Fibroblast of lung (primary cell): ENCODE measurements at regions not wholly inside any gene's neighbourhood (a gene's known extent, or its start where the extent isn't known, plus 50 kb on each side); places are given as distances from the start of the nearest gene placed in this dataset.

ENCODE experiments used
- DNase-seq, 2 donors: peaks; one replicate each; pipeline versions ENCODE4 v3.0.0 to v3.0.0-alpha.2; 2010; ENCODE audit warnings: low read depth in 2 of 2
- H2AFZ ChIP-seq: 2 replicates; pipeline ENCODE4 v1.5.1; 2012; ENCODE audit warnings: low read length, control low read depth, inconsistent platforms
- H3K27ac ChIP-seq: 2 replicates; pipeline ENCODE4 v1.5.1; 2011; ENCODE audit warnings: low read length, control low read depth; ENCODE audit not compliant: insufficient read depth
- H3K27me3 ChIP-seq: 2 replicates; pipeline ENCODE4 v1.5.1; 2011; ENCODE audit warnings: mild to moderate bottlenecking, low read length; ENCODE audit not compliant: control insufficient read depth, insufficient read depth
- H3K36me3 ChIP-seq: 2 replicates; pipeline ENCODE4 v1.5.1; 2011; ENCODE audit warnings: low read length; ENCODE audit not compliant: control insufficient read depth, insufficient read depth
- H3K4me1 ChIP-seq: 2 replicates; pipeline ENCODE4 v1.5.1; 2011; ENCODE audit warnings: low read length; ENCODE audit not compliant: control insufficient read depth, insufficient read depth; ENCODE audit errors: extremely low read depth
- H3K4me2 ChIP-seq: 2 replicates; pipeline ENCODE4 v1.5.1; 2011; ENCODE audit warnings: low read length, control low read depth; ENCODE audit not compliant: insufficient read depth; ENCODE audit errors: extremely low read depth
- H3K4me3 ChIP-seq, 4 experiments: fragments of 200-600 bp in 1 of 4; sonication (generic) in 1 of 4; replicated peaks in 1 of 4; 2 replicates each; pipeline ENCODE4 v1.5.1; 2011 to 2016; ENCODE audit warnings: low read length in 4 of 4, low read depth in 3 of 4, mild to moderate bottlenecking in 3 of 4, control low read depth in 2 of 4, inconsistent platforms in 1 of 4, mixed read lengths in 1 of 4; ENCODE audit not compliant: insufficient read depth in 1 of 4; ENCODE audit errors: control extremely low read depth in 1 of 4
- H3K79me2 ChIP-seq: 2 replicates; pipeline ENCODE4 v1.5.1; 2012; ENCODE audit warnings: mild to moderate bottlenecking, low read length, inconsistent platforms; ENCODE audit not compliant: control insufficient read depth, insufficient read depth
- H3K9ac ChIP-seq: 2 replicates; pipeline ENCODE4 v1.5.1; 2011; ENCODE audit warnings: mild to moderate bottlenecking, low read length, control low read depth; ENCODE audit not compliant: insufficient read depth
- H3K9me3 ChIP-seq: 2 replicates; pipeline ENCODE4 v1.5.1; 2012; ENCODE audit warnings: low read depth, low read length; ENCODE audit not compliant: control insufficient read depth, insufficient read depth
- H4K20me1 ChIP-seq: 2 replicates; pipeline ENCODE4 v1.5.1; 2011; ENCODE audit warnings: low read length; ENCODE audit not compliant: control insufficient read depth, insufficient read depth; ENCODE audit errors: extremely low read depth
- CTCF ChIP-seq, 2 donors: IDR thresholded peaks in 1 of 2; conservative IDR thresholded peaks in 1 of 2; 1 replicate in 1 of 2; 2 replicates in 1 of 2; pipeline ENCODE4 v1.5.1; 2011 to 2012; ENCODE audit warnings: low read length in 2 of 2, control low read depth in 1 of 2, inconsistent platforms in 1 of 2, low read depth in 1 of 2, mild to moderate bottlenecking in 1 of 2
- EZH2 ChIP-seq: IDR thresholded peaks from 2 replicates; pipeline ENCODE4 v1.5.1; 2012; ENCODE audit warnings: low read length, control low read depth, mild to moderate bottlenecking; ENCODE audit errors: missing control alignments

DNA sequence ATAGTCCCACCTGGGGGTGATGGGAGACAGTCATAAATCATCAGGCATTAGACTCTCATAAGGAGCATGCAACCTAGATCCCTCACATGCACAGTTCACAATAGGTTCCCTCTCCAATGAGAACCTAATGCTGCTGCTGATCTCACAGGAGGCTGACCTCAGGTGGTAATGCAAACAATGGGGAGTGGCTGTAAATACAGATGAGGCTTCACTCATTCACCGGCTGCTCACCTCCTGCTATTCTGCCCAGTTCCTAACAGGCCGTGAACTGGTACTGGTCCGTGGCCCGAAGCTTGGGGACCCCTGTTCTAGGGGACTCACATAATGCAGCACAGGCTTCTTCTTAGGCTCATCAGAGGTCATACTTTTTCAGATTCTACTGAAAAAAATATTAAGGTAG, 625.9 kb upstream of the AGA start:
- H3K9ac ChIP-seq = no peak overlapping the region
- H2AFZ ChIP-seq = no peak overlapping the region
- no peaks in the 10 kb centered on the region for H3K79me2 ChIP-seq
- no peak overlapping the region for H3K27ac ChIP-seq
- no peaks in the 10 kb centered on the region for H3K36me3 ChIP-seq
- H3K4me2 ChIP-seq = no peak overlapping the region
- H3K27me3 ChIP-seq = no peaks in the 10 kb centered on the region
- no peak for DNase-seq
- TF ChIP-seq EZH2 (no peak), CTCF (conservative IDR thresholded peaks at IDR 0.05 in 1 of 2, IDR thresholded peaks at IDR 0.05 in 1 of 2; ENCODE audit: low read depth in 1 of 2, low read length in 2 of 2) (no peak)
- no peak overlapping the region for H3K4me3 ChIP-seq
- H3K9me3 ChIP-seq = no peaks in the 10 kb centered on the region
- no peaks in the 10 kb centered on the region for H4K20me1 ChIP-seq
- no peaks in the 10 kb centered on the region for H3K4me1 ChIP-seq

DNA sequence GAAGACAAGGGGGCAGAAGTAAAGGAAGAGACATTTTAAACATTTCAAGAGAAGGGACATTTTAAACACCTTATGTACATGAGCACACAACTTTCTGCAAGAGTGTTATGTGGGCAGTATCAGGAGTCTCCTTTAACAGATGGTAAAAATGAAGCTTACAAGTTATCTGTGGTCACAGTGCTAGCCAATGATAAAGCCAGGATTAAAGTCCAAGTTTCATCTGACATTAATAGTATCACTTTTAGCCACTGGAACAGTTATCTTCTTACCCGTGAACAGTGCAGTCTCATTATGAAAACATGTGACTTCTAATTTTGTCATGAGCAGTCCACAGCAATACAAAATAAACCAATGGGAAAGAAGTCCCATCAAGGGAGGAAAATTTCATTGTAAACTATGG, 627.9 kb upstream of the AGA start:
- Histone ChIP-seq H3K79me2 (no peaks in the 10 kb centered on the region), H3K4me3 (no peak overlapping the region), H4K20me1 (no peaks in the 10 kb centered on the region), H3K4me1 (no peaks in the 10 kb centered on the region), H3K4me2 (no peak overlapping the region), H3K9ac (no peak overlapping the region), H3K27ac (no peak overlapping the region), H3K9me3 (no peaks in the 10 kb centered on the region), H2AFZ (no peak overlapping the region), H3K36me3 (no peaks in the 10 kb centered on the region), H3K27me3 (no peaks in the 10 kb centered on the region)
- no peak for DNase-seq
- TF ChIP-seq CTCF (conservative IDR thresholded peaks at IDR 0.05 in 1 of 2, IDR thresholded peaks at IDR 0.05 in 1 of 2; ENCODE audit: low read depth in 1 of 2, low read length in 2 of 2) = no peak
- TF ChIP-seq EZH2 = no peak

DNA sequence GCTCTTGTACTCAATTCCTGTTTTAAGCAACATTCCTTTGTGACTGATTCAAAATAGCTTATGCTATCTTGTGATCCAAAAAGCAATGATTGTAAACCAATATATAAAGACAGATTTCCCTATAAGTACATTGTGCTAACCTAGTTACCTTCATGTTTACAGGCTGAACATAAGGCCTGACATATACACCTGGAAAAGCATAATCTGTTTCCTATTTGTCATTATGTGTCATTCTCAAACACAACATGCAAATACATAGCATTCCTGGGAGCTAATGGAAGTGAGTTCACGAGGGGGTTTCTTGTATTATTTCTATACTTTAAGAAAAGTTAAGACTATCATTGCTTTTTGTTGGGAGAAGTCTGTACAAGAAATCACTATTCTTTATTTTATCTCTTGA, 638.1 kb upstream of the AGA start:
- Histone ChIP-seq H3K9ac (no peak overlapping the region), H3K9me3 (no peaks in the 10 kb centered on the region), H3K27ac (no peak overlapping the region), H3K27me3 (no peaks in the 10 kb centered on the region), H3K4me3 (no peak overlapping the region), H4K20me1 (no peaks in the 10 kb centered on the region), H3K36me3 (no peaks in the 10 kb centered on the region), H3K79me2 (no peaks in the 10 kb centered on the region), H3K4me2 (no peak overlapping the region), H2AFZ (no peak overlapping the region), H3K4me1 (no peaks in the 10 kb centered on the region)
- no peak for DNase-seq
- no peak for TF ChIP-seq CTCF (conservative IDR thresholded peaks at IDR 0.05 in 1 of 2, IDR thresholded peaks at IDR 0.05 in 1 of 2; ENCODE audit: low read depth in 1 of 2, low read length in 2 of 2)
- TF ChIP-seq EZH2 = no peak
